ENCODE measurements at regions not wholly inside any gene's neighbourhood (a gene's known extent, or its start where the extent isn't known, plus 50 kb on each side); places are given as distances from the start of the nearest gene placed in this dataset.
"Not testable (repeated sequence)": the region's sequence is repeated elsewhere in the genome, so short reads cannot be mapped to it uniquely, and the experiment has no call there.

DNA sequence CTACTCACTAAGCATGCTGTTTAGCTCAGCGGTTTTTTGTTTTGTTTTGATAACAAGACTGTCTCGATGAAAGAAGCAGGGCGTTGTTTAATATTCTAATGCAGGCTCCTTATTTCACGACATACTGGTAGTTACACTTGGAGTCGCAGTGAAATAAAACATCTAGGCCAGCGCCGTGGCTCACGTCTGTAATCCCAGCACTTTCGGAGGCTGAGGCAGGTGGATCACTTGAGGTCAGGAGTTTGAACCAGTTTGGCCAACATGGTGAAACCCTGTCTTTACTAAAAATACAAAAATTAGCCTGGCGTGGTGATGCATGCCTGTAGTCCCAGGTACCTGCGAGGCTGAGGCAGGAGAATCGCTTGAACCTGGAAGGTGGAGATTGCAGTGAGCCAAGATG is 145.8 kb downstream of the MYCN start:
- TF ChIP-seq, protein P1, sequence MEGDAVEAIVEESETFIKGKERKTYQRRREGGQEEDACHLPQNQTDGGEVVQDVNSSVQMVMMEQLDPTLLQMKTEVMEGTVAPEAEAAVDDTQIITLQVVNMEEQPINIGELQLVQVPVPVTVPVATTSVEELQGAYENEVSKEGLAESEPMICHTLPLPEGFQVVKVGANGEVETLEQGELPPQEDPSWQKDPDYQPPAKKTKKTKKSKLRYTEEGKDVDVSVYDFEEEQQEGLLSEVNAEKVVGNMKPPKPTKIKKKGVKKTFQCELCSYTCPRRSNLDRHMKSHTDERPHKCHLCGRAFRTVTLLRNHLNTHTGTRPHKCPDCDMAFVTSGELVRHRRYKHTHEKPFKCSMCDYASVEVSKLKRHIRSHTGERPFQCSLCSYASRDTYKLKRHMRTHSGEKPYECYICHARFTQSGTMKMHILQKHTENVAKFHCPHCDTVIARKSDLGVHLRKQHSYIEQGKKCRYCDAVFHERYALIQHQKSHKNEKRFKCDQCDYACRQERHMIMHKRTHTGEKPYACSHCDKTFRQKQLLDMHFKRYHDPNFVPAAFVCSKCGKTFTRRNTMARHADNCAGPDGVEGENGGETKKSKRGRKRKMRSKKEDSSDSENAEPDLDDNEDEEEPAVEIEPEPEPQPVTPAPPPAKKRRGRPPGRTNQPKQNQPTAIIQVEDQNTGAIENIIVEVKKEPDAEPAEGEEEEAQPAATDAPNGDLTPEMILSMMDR (IDR thresholded peaks at IDR 0.05; ENCODE audit: low read depth, low read length), result not testable (repeated sequence)
- not testable (repeated sequence) for TF ChIP-seq MYC (IDR thresholded peaks at IDR 0.05; ENCODE audit: low read depth, low read length); POLR2A (IDR thresholded peaks at IDR 0.05; ENCODE audit: extremely low read depth, insufficient read length)

Data from NB4 (cell line).